GM18507 (cell line): ENCODE measurements at regions not wholly inside any gene's neighbourhood (a gene's known extent, or its start where the extent isn't known, plus 50 kb on each side); places are given as distances from the start of the nearest gene placed in this dataset.

Source experiments
- DNase-seq: peaks from one replicate; pipeline ENCODE4 v3.0.0; 2011; ENCODE audit warnings: low read depth; ENCODE audit not compliant: insufficient read length; ENCODE audit errors: extremely low spot score
- FAIRE-seq: peaks from 2 replicates; lab custom pipeline; 2011; peaks lifted over from hg19 to GRCh38; lab: Jason Lieb, UNC

GRCh38 chr12:125878483-125878882 is 813.2 kb downstream of the AACS start:
- FAIRE-seq (no peak), DNase-seq (no peak)

- no peak for FAIRE-seq
- no peak for DNase-seq
Measured at GRCh38 chr12:125882141-125882540, 816.9 kb downstream of the AACS start.

GRCh38 chr12:125888921-125889320 is 823.7 kb downstream of the AACS start:
- no peak for DNase-seq
- no peak for FAIRE-seq

- DNase-seq (no peak), FAIRE-seq (no peak)
Measured at GRCh38 chr12:125889742-125890141, 824.5 kb downstream of the AACS start.

- FAIRE-seq (no peak), DNase-seq (no peak)
Measured at GRCh38 chr12:125890366-125890905, 825.2 kb downstream of the AACS start.

GRCh38 chr12:125890971-125891370 is 825.7 kb downstream of the AACS start:
- DNase-seq: no peak

GRCh38 chr12:125892276-125892675 is 827.0 kb downstream of the AACS start:
- FAIRE-seq: no peak

More at GRCh38 chr12:125890971-125891370, 825.7 kb downstream of the AACS start:
- no peak for FAIRE-seq

GRCh38 chr12:125902991-125903390 is 837.8 kb downstream of the AACS start:
- FAIRE-seq: no peak
- DNase-seq: no peak

More at GRCh38 chr12:125892276-125892675, 827.0 kb downstream of the AACS start:
- no peak for DNase-seq

- DNase-seq (no peak), FAIRE-seq (no peak)
Measured at GRCh38 chr12:125907351-125907750, 842.1 kb downstream of the AACS start.

GRCh38 chr12:125919856-125920470 is 854.7 kb downstream of the AACS start:
- no peak for FAIRE-seq
- no peak for DNase-seq

- FAIRE-seq: no peak
- no peak for DNase-seq
Measured at GRCh38 chr12:125922330-125922729, 857.1 kb downstream of the AACS start.

GRCh38 chr12:125936502-125936901 is 871.3 kb downstream of the AACS start:
- no peak for FAIRE-seq
- no peak for DNase-seq

GRCh38 chr12:125944446-125944845 is 879.2 kb downstream of the AACS start:
- DNase-seq: no peak
- no peak for FAIRE-seq

- FAIRE-seq (no peak), DNase-seq (no peak)
Measured at GRCh38 chr12:125949471-125949870, 884.2 kb downstream of the AACS start.

- FAIRE-seq: no peak
- no peak for DNase-seq
Measured at GRCh38 chr12:125954362-125954761, 889.1 kb downstream of the AACS start.

- no peak for FAIRE-seq
Measured at GRCh38 chr12:125956186-125956585, 891.0 kb downstream of the AACS start.

GRCh38 chr12:125966641-125967040 is 901.4 kb downstream of the AACS start:
- DNase-seq (no peak), FAIRE-seq (no peak)

More at GRCh38 chr12:125956186-125956585, 891.0 kb downstream of the AACS start:
- no peak for DNase-seq

GRCh38 chr12:125968413-125968812 is 903.2 kb downstream of the AACS start:
- FAIRE-seq (no peak), DNase-seq (no peak)

GRCh38 chr12:125971981-125972380 is 906.7 kb downstream of the AACS start:
- DNase-seq: no peak
- FAIRE-seq: no peak

- FAIRE-seq (no peak), DNase-seq (no peak)
Measured at GRCh38 chr12:125978286-125978685, 913.1 kb downstream of the AACS start.

GRCh38 chr12:125981610-125982253 is 916.5 kb downstream of the AACS start:
- DNase-seq (no peak), FAIRE-seq (no peak)
